ENCODE measurements at regions not wholly inside any gene's neighbourhood (a gene's known extent, or its start where the extent isn't known, plus 50 kb on each side); places are given as distances from the start of the nearest gene placed in this dataset.
"Not testable (repeated sequence)": the region's sequence is repeated elsewhere in the genome, so short reads cannot be mapped to it uniquely, and the experiment has no call there.

DNA sequence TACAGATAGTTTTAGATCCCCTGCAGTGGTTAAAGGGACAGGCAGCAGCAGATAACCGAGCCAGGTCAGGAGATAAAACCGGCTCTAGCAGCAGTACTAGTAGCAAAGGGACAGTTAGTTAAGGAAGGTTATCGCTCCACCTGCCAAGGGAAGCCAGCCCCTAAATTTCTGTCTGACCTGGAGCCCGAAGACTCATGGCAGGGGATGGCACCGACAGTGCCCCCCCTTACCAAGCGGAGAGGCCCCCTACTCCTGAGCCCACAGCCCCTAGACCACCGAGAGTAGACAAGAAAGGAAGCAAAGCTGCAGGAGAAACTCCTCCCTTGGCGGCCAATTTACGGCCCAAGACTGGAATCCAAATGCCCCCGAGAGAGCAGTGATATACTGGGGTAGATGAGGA, 61.3 kb upstream of the MAGEC2 start:
- Histone ChIP-seq H3K27ac (no peak overlapping the region), H3K9me3 (ENCODE audit: severe bottlenecking) (no peaks in the 10 kb centered on the region), H3K4me3 (ENCODE audit: low read depth, low read length) (no peak overlapping the region), H3K27me3 (ENCODE audit: insufficient read depth, low read depth, severe bottlenecking) (peaks cover 29% of the 10 kb centered on the region), H3K36me3 (no peaks in the 10 kb centered on the region)
- DNase-seq: no peak
- no peak for TF ChIP-seq CTCF (IDR thresholded peaks at IDR 0.05; ENCODE audit: low read depth, low read length)

GRCh38 chrX:142265549-142265948, 60.5 kb upstream of the MAGEC2 start:
- not testable (repeated sequence) for DNase-seq; H3K4me3 ChIP-seq (ENCODE audit: low read depth, low read length); H3K27ac ChIP-seq; H3K36me3 ChIP-seq; H3K9me3 ChIP-seq (ENCODE audit: severe bottlenecking)
- H3K27me3 ChIP-seq (ENCODE audit: insufficient read depth, low read depth, severe bottlenecking): peaks cover 25% of the 10 kb centered on the region

GRCh38 chrX:142256935-142257334, 51.8 kb upstream of the MAGEC2 start:
- H3K27me3 ChIP-seq (ENCODE audit: insufficient read depth, low read depth, severe bottlenecking): peaks cover 13% of the 10 kb centered on the region
- DNase-seq: no peak
- TF ChIP-seq CTCF (IDR thresholded peaks at IDR 0.05; ENCODE audit: low read depth, low read length): no peak
- no peaks in the 10 kb centered on the region for H3K36me3 ChIP-seq
- H3K27ac ChIP-seq: no peak overlapping the region
- H3K4me3 ChIP-seq (ENCODE audit: low read depth, low read length): no peak overlapping the region
- no peaks in the 10 kb centered on the region for H3K9me3 ChIP-seq (ENCODE audit: severe bottlenecking)
